Ammon's horn (tissue), 1 donor: ENCODE measurements at regions not wholly inside any gene's neighbourhood (a gene's known extent, or its start where the extent isn't known, plus 50 kb on each side); places are given as distances from the start of the nearest gene placed in this dataset.

Experiments
- DNase-seq: peaks from one replicate; pipeline ENCODE4 v3.0.0-alpha.2; 2016; ENCODE audit warnings: low spot score

GRCh38 chr2:226652983-226653765 lies 146.4 kb downstream of the IRS1 start:
- DNase-seq, result no peak

GRCh38 chr2:226652369-226652768 lies 147.3 kb downstream of the IRS1 start:
- no peak for DNase-seq

DNA sequence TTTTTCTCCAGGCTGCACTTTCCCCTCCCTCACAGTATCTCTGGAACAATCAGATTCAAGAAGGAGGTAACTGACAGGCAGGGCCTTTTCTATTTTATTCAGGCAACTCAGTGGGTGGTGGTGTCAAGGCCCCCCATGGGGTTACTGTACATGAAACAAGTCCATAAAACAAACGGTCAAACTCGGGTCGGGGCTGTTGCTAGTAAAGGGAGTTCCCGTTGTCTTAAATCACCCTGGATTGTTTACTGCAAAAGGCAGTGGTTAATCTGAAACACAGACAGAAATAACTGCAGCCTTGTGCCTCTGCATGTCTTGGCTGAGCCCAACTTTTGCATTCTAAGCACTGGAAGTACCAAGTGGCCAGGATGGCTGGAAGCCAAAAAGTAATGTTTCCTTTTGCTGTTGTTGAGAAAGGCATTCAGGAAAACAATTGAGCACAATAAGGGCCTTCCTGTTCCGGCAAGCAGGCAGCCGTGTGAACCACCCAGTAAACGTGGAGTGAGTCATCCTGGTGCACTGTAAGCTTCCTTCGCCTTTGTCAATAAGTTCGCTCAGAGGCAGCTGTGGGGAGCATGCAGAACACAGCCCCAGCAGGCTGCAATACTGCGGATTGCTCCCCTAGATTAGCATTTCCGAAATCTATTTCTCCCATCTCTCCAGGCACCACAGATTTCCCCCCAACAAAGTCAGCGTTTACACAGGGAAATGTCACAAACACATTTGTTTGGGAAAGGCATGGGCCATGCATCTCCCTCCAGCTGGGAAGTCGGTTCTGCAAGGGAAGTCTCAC lies 149.6 kb downstream of the IRS1 start:
- peak; percentile 70 for DNase-seq

- DNase-seq, result no peak
These were observed 150.4 kb downstream of the IRS1 start for GRCh38 chr2:226649201-226649600.

DNA sequence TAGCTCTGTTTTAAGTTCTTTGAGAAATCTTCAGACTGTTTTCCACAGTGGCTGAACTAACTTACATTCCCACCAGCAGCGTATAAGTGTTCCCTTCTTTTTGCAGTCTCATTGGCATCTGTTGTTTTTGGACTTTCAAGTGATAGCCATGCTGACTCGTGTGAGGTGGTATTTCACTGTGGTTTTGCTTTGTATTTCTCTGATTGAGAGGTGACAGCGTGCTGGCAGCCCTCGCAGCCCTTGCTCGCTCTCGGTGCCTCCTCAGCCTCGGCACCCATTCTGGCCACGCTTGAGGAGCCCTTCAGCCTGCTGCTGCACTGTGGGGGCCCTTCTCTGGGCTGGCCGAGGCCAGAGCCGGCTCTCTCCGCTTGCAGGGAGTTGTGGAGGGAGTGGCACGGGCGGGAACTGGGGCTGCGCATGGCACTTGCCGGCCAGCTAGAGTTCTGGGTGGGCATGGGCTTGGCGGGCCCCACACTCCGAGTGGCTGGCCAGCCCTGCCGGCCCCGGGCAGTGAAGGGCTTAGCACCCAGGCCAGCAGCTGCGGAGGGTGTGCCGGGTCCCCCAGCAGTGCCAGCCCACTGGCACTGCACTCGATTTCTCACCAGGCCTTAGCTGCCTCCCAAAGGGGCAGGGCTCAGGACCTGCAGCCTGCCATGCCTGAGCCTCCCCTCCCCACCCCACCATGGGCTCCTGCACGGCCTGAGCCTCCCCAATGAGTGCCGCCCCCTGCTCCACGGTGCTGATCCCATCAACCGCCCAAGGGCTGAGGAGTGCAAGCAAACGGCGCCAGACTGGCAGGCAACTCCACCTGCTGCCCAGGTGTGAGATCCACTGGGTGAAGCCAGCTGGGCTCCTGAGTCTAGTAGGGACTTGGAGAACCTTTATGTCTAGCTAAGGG lies 151.8 kb downstream of the IRS1 start:
- DNase-seq, result no peak

GRCh38 chr2:226644399-226644865 lies 155.2 kb downstream of the IRS1 start:
- no peak for DNase-seq

- DNase-seq, result no peak
These were observed 155.7 kb downstream of the IRS1 start for GRCh38 chr2:226643946-226644282.

- DNase-seq, result no peak
These were observed 156.3 kb downstream of the IRS1 start for GRCh38 chr2:226643030-226643945.

DNA sequence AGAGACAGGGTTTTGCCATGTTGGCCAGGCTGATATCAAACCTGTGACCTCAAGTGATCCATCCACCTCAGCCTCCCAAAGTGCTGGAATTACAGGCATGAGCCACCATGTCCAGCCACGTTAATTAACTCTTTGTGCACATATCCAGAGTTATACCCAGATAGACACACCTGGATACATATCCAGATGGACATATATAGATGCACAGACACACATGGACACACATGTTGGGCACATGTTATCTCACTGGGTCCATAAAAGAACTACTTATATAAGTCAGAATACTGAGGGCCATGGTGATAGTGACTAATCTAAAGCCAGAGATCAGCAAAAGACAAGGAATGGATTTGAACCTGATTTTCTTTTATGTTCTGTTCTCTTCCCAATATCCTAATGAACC lies 158.6 kb downstream of the IRS1 start:
- DNase-seq, result no peak

DNA sequence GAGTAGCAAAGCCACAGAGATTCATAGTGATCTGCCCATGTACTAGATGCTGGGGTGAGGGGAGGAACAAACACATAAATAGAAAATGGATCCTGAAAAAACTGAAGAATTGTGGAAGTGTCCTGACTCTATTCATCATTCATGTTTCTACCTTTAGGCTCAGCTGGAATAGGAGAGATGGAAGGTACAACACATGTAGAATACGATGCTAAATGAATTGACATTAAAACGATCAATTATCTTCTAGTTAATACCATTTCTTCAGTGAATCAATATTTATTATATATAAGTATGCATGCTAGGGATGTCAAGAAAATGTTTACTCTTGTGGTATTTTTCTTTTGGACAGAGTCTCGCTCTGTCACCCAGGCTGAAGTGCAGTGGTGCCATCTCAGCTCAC lies 159.1 kb downstream of the IRS1 start:
- DNase-seq, result no peak

DNA sequence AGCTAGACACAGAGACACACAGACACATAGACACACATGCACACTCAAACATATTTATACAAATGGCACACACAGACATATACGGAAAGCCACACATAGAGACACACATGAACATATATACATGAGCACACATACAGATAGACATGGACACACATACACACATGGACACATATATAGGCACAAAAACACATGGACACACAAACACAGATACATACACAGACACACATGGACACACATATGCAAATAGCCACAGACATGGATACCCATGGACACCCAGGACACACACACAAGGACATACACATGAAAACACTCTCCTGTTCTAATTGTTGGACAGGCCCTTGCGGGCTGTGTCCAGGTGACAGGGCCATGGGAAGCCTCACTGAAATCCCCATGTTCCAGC lies 160.1 kb downstream of the IRS1 start:
- no peak for DNase-seq

GRCh38 chr2:226638576-226638975 lies 161.0 kb downstream of the IRS1 start:
- DNase-seq, result no peak

GRCh38 chr2:226637383-226637782 lies 162.2 kb downstream of the IRS1 start:
- DNase-seq, result no peak

GRCh38 chr2:226636586-226636985 lies 163.0 kb downstream of the IRS1 start:
- DNase-seq, result no peak

DNA sequence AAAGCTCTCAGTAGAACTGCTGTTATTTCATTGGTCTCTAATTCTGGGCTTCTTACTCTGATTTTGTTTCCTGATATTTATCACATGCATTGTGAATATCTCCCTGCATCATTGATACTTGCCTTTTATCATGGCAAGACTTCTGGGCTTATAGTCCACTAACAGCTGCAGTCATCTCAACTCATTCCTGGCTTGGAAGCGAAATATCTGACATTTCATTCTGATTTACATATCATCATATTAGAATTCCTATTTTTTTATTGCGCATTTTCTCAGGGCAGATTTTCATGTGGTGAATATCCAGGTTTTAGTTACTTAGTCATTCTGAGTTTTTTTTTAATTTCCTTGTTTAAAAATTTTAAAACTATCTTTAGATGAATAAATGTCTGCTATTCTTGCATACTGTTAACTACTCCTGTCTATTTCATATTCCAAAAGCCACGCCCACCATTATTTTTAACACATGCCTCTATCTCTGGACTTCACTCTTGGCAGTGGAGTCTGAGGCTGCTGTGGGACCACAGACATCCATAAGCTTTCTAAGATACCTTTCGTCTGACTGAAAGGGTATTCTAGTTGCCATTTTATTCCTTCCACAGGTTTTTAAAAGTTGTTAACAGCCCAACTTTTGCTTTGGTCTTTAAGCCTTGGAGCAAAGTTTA lies 164.5 kb downstream of the IRS1 start:
- DNase-seq, result no peak

DNA sequence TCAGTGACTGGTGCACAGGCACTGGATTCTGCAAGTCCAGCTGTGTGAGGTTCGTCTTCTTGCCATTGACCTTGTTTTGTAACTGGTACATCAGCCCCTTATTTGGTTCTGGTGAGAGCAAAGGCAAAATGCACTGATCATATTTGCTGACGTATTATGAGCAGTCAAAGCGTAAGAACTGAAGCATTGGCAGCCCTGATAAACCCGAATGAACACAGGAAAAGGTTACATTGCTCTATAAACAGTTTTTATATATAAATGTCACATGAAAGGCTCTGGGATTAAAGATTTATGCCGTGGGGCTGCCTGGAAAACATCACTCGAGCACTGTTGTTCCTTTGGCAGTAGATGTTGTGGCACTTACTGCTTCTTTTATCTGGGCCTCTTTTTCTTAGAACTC lies 167.9 kb downstream of the IRS1 start:
- no peak for DNase-seq

GRCh38 chr2:226631187-226631586 lies 168.4 kb downstream of the IRS1 start:
- DNase-seq, result no peak

DNA sequence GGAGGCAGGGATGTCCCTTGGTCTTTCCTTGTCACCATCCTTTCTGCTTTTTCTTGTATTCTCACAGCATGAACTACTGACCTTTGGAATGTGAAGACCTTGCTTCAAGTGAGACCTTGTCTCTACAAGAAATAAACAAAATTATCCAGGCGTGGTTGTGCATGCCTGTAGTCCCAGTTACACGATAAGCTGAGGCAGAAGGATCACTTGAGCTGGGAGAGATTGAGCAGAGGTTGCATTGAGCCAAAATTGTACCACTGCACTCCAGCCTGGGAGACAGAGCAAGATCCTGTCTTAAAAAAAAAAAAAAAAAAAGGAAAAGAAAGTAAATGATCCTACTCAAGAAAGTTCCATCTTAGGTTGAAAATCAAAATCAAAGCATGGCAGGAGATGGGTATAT lies 173.7 kb downstream of the IRS1 start:
- no peak for DNase-seq

- no peak for DNase-seq
These were observed 175.8 kb downstream of the IRS1 start for GRCh38 chr2:226623587-226624368.

DNA sequence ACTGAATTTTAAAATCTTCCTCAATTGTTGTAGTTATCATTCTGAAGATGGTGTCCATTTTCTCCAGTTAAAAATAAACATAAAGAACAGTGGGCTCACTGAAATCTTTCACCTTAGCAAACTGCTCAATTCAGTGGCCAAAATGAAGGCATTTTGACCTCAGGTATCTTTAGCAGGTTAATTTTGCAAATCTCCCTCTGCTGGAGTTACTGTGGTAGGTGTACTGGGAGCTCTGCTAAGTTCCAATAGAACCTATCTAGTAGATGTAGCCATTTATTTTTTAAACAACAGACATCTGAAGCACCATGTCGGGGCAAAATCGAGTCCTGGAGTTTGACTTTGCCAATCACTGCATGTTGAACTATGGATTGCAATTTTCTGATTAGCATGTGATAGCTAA lies 177.1 kb downstream of the IRS1 start:
- DNase-seq, result no peak
